Right lobe of liver (tissue), 6 donors: ENCODE measurements at regions not wholly inside any gene's neighbourhood (a gene's known extent, or its start where the extent isn't known, plus 50 kb on each side); places are given as distances from the start of the nearest gene placed in this dataset.

Source experiments
- ATAC-seq, 4 donors: fragments of 200-7000 bp; cut with Tn5 transposase; one replicate each; pipeline ENCODE4 v1.9.1; 2020; ENCODE audit warnings: mild to moderate bottlenecking in 4 of 4, moderate library complexity in 4 of 4
- DNase-seq, 3 donors: peaks; one replicate each; pipeline ENCODE4 v3.0.0-alpha.2; 2020
- H3K27ac ChIP-seq, 3 donors: fragments of 200-600 bp; one replicate each; pipeline ENCODE4 v1.8.0; 2022
- H3K27me3 ChIP-seq, 2 donors: fragments of 200-600 bp; one replicate each; pipeline ENCODE4 v1.8.0; 2022
- H3K36me3 ChIP-seq, 4 donors: fragments of 200-600 bp; sonication (generic) in 1 of 4; one replicate each; pipeline versions ENCODE4 v1.5.1 to v1.8.0; 2017 to 2022; ENCODE audit warnings: control low read depth in 1 of 4
- H3K4me1 ChIP-seq, 4 donors: fragments of 200-600 bp; sonication (generic) in 1 of 4; one replicate each; pipeline versions ENCODE4 v1.5.1 to v1.8.0; 2017 to 2022; ENCODE audit warnings: control low read depth in 1 of 4
- H3K4me3 ChIP-seq, 3 donors: fragments of 200-600 bp; one replicate each; pipeline ENCODE4 v1.8.0; 2022
- H3K9me3 ChIP-seq, 4 donors: fragments of 200-600 bp; sonication (generic) in 1 of 4; one replicate each; pipeline versions ENCODE4 v1.5.1 to v1.8.0; 2017 to 2022; ENCODE audit warnings: control low read depth in 1 of 4
- POLR2A ChIP-seq: fragments of 450-650 bp; IDR thresholded peaks from one replicate; pipeline ENCODE4 v1.6.1; 2017; ENCODE audit warnings: antibody characterized with exemption, mild to moderate bottlenecking
- whole genome bisulfite sequencing: methylation state at CpG from one replicate; pipeline ENCODE4 v1.1.6; 2018; ENCODE audit warnings: low coverage, low lambda C conversion rate; ENCODE audit not compliant: insufficient coverage; ENCODE audit errors: missing lambda C conversion rate; 5-methylcytosine and 5-hydroxymethylcytosine counted together
- intact Hi-C, 2 donors: fragments of 100-400 bp; cut with DNase I; formaldehyde crosslinking; loops; one replicate each; pipeline versions ENCODE4 v1.11.2 to v1.14.1; 2022
- TF ChIP-seq, protein P1 (sequence below), 4 donors: fragments of 200-600 bp in 3 of 4; fragments of 450-650 bp in 1 of 4; IDR thresholded peaks; one replicate each; pipeline versions ENCODE4 v1.5.1 to v1.8.0; 2016 to 2022; ENCODE audit warnings: antibody characterized with exemption in 4 of 4, mild to moderate bottlenecking in 2 of 4
- donor health status: DM: no; HTN: yes; CAD: no.
- donor health status: DM: no; HTN: no; CAD: no.
- donor health status: DM: no; HTN: no; CAD: no.
- donor health status: DM: no; HTN: yes; CAD: no.
- donor health status: DM: no; HTN: yes; CAD: no.

DNA sequence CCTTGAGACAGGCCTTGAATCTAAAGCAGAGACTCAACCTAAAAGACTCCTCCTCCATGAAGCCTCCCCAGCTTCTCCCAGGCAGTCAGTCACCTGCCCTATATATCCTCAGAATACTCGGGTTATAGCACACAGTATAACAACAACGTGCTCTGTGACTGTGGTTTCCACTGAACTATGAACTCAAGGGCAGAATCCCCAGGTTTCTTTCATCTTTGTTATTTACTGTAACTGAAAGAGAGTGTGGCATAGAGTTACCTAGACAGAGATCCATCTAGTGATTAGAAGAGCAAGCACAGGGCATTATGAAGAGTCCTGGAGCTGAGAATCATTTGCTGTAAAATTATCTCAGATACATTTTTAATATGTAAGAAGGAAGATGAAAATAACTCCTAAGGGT lies 281.6 kb upstream of the ZNF521 start:
- intact Hi-C loops: no loop called here
- Histone ChIP-seq H3K27me3 (no peaks in the 10 kb centered on the region), H3K4me1 (no peaks in the 10 kb centered on the region), H3K27ac (no peak overlapping the region), H3K36me3 (no peaks in the 10 kb centered on the region), H3K4me3 (no peak overlapping the region), H3K9me3 (no peaks in the 10 kb centered on the region)
- WGBS: 28% methylated on average over 2 of the region's 2 CpGs
- no peak for TF ChIP-seq POLR2A
- TF ChIP-seq, protein P1, sequence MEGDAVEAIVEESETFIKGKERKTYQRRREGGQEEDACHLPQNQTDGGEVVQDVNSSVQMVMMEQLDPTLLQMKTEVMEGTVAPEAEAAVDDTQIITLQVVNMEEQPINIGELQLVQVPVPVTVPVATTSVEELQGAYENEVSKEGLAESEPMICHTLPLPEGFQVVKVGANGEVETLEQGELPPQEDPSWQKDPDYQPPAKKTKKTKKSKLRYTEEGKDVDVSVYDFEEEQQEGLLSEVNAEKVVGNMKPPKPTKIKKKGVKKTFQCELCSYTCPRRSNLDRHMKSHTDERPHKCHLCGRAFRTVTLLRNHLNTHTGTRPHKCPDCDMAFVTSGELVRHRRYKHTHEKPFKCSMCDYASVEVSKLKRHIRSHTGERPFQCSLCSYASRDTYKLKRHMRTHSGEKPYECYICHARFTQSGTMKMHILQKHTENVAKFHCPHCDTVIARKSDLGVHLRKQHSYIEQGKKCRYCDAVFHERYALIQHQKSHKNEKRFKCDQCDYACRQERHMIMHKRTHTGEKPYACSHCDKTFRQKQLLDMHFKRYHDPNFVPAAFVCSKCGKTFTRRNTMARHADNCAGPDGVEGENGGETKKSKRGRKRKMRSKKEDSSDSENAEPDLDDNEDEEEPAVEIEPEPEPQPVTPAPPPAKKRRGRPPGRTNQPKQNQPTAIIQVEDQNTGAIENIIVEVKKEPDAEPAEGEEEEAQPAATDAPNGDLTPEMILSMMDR (IDR thresholded peaks at IDR 0.05): no peak
- DNase-seq: no peak
- ATAC-seq: no peak

- Histone ChIP-seq H3K27ac (no peak overlapping the region), H3K4me3 (no peak overlapping the region), H3K9me3 (no peaks in the 10 kb centered on the region), H3K4me1 (no peaks in the 10 kb centered on the region), H3K27me3 (no peaks in the 10 kb centered on the region), H3K36me3 (no peaks in the 10 kb centered on the region)
- DNase-seq: no peak
- intact Hi-C loops: no loop called here
- no peak for TF ChIP-seq POLR2A
- TF ChIP-seq, protein P1 (IDR thresholded peaks at IDR 0.05): no peak
- ATAC-seq: no peak
These were observed 278.7 kb upstream of the ZNF521 start for GRCh38 chr18:25630682-25631081.

DNA sequence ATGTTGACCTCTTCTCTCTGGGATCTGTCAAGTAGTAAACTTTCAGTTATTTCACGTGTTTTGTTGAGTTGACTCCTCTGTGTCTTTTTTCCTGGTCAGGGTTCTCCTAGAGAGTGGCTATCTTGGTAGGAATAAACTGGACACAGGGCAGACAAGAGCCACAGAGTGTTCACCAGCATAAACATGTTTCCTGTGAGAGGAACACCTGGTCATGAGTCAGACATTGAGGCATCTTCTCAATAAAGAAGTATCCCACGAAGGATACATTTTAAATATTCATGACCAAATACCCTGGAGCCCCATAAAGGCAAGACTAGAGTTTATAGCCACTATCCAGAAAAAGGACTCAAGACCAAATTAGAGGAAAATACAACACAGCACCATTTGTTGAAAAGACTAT lies 269.7 kb upstream of the ZNF521 start:
- Histone ChIP-seq H3K36me3 (no peaks in the 10 kb centered on the region), H3K27ac (no peak overlapping the region), H3K4me1 (no peaks in the 10 kb centered on the region), H3K4me3 (no peak overlapping the region), H3K9me3 (no peaks in the 10 kb centered on the region), H3K27me3 (no peaks in the 10 kb centered on the region)
- 27% methylated on average over 2 of the region's 2 CpGs for WGBS
- no peak for DNase-seq
- intact Hi-C loops: no loop called here
- TF ChIP-seq POLR2A: no peak
- TF ChIP-seq, protein P1 (IDR thresholded peaks at IDR 0.05): no peak
- ATAC-seq: no peak

- WGBS: 100% methylated on average over 1 of the region's 1 CpG
- no peaks in the 10 kb centered on the region for H3K9me3 ChIP-seq
- ATAC-seq (peak in 1 of 4 donors; percentile 32), DNase-seq (no peak)
- H3K4me1 ChIP-seq: no peaks in the 10 kb centered on the region
- H3K36me3 ChIP-seq: no peaks in the 10 kb centered on the region
- TF ChIP-seq POLR2A: no peak
- TF ChIP-seq, protein P1 (IDR thresholded peaks at IDR 0.05): no peak
- H3K27ac ChIP-seq: no peak overlapping the region
- intact Hi-C loops: no loop called here
- H3K27me3 ChIP-seq: no peaks in the 10 kb centered on the region
- no peak overlapping the region for H3K4me3 ChIP-seq
These were observed 269.2 kb upstream of the ZNF521 start for GRCh38 chr18:25621144-25621543.

- TF ChIP-seq POLR2A: no peak
- TF ChIP-seq, protein P1 (IDR thresholded peaks at IDR 0.05): no peak
- Histone ChIP-seq H3K27me3 (no peaks in the 10 kb centered on the region), H3K4me3 (no peak overlapping the region), H3K36me3 (no peaks in the 10 kb centered on the region), H3K27ac (no peak overlapping the region), H3K4me1 (no peaks in the 10 kb centered on the region), H3K9me3 (no peaks in the 10 kb centered on the region)
- intact Hi-C loops: no loop called here
- DNase-seq (no peak), ATAC-seq (no peak)
- WGBS: 64% methylated on average over 4 of the region's 4 CpGs
These were observed 262.2 kb upstream of the ZNF521 start for GRCh38 chr18:25614168-25614567.
